Mammary epithelial cell (primary cell): ENCODE measurements at regions not wholly inside any gene's neighbourhood (a gene's known extent, or its start where the extent isn't known, plus 50 kb on each side); places are given as distances from the start of the nearest gene placed in this dataset.

Experiments used
- EZH2 ChIP-seq: IDR thresholded peaks from 2 replicates; pipeline ENCODE4 v1.6.1; 2012; ENCODE audit warnings: low read length, inconsistent platforms, borderline replicate concordance
- TF ChIP-seq, protein P1 (sequence below), 2 donors: IDR thresholded peaks in 1 of 2; conservative IDR thresholded peaks in 1 of 2; 2 replicates each; pipeline ENCODE4 v1.5.1; 2011 to 2012; ENCODE audit warnings: inconsistent platforms in 2 of 2, low read length in 2 of 2, mild to moderate bottlenecking in 2 of 2, control low read depth in 1 of 2, low read depth in 1 of 2; ENCODE audit not compliant: insufficient read depth in 1 of 2; ENCODE audit errors: extremely low read depth in 1 of 2

DNA sequence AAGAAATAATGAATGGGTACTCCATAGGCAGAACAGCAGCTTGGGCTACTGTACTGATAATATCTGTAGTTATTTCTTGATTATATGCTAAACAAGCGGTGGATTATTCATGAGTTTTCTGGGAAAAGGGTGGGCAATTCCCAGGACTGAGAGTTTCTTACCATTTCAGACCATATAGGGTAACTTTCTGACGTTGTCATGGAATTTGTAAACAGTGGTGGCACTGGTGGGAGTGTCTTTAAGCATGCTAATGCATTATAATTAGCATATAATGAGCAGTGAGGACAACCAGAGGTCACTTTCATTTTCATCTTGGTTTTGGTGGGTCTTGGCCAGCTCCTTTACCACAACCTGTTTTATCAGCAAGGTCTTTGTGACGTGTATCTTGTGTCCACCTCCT, 399.7 kb downstream of the CDC14C start:
- TF ChIP-seq, protein P1, sequence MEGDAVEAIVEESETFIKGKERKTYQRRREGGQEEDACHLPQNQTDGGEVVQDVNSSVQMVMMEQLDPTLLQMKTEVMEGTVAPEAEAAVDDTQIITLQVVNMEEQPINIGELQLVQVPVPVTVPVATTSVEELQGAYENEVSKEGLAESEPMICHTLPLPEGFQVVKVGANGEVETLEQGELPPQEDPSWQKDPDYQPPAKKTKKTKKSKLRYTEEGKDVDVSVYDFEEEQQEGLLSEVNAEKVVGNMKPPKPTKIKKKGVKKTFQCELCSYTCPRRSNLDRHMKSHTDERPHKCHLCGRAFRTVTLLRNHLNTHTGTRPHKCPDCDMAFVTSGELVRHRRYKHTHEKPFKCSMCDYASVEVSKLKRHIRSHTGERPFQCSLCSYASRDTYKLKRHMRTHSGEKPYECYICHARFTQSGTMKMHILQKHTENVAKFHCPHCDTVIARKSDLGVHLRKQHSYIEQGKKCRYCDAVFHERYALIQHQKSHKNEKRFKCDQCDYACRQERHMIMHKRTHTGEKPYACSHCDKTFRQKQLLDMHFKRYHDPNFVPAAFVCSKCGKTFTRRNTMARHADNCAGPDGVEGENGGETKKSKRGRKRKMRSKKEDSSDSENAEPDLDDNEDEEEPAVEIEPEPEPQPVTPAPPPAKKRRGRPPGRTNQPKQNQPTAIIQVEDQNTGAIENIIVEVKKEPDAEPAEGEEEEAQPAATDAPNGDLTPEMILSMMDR (conservative IDR thresholded peaks at IDR 0.05 in 1 of 2, IDR thresholded peaks at IDR 0.05 in 1 of 2; ENCODE audit: extremely low read depth in 1 of 2, insufficient read depth in 1 of 2, low read depth in 1 of 2, low read length in 2 of 2) = no peak
- no peak for TF ChIP-seq EZH2
